Fibroblast of the conjunctiva (primary cell): ENCODE measurements at regions not wholly inside any gene's neighbourhood (a gene's known extent, or its start where the extent isn't known, plus 50 kb on each side); places are given as distances from the start of the nearest gene placed in this dataset.

Source experiments
- DNase-seq: peaks from one replicate; pipeline ENCODE4 v3.0.0-alpha.2; 2010; ENCODE audit warnings: low read depth

GRCh38 chr1:81156887-81157286, 643.8 kb upstream of the ADGRL2 start:
- DNase-seq: no peak

- no peak for DNase-seq
Observed at GRCh38 chr1:81155131-81155530, 645.6 kb upstream of the ADGRL2 start.

GRCh38 chr1:81151206-81151605, 649.5 kb upstream of the ADGRL2 start:
- no peak for DNase-seq

GRCh38 chr1:81149649-81150325, 650.9 kb upstream of the ADGRL2 start:
- DNase-seq: no peak

GRCh38 chr1:81144240-81144825, 656.4 kb upstream of the ADGRL2 start:
- no peak for DNase-seq

- DNase-seq: peak; percentile 28
Observed at GRCh38 chr1:81142099-81142826, 658.5 kb upstream of the ADGRL2 start.

GRCh38 chr1:81135524-81135923, 665.2 kb upstream of the ADGRL2 start:
- DNase-seq: no peak

GRCh38 chr1:81129776-81130175, 671.0 kb upstream of the ADGRL2 start:
- DNase-seq: no peak

- DNase-seq: no peak
Observed at GRCh38 chr1:81129366-81129765, 671.4 kb upstream of the ADGRL2 start.

GRCh38 chr1:81128079-81128478, 672.7 kb upstream of the ADGRL2 start:
- no peak for DNase-seq

- DNase-seq: no peak
Observed at GRCh38 chr1:81126989-81127581, 673.6 kb upstream of the ADGRL2 start.

GRCh38 chr1:81125672-81126071, 675.1 kb upstream of the ADGRL2 start:
- no peak for DNase-seq

- DNase-seq: no peak
Observed at GRCh38 chr1:81121306-81121705, 679.4 kb upstream of the ADGRL2 start.

- no peak for DNase-seq
Observed at GRCh38 chr1:81119319-81119718, 681.4 kb upstream of the ADGRL2 start.

- no peak for DNase-seq
Observed at GRCh38 chr1:81118550-81118949, 682.2 kb upstream of the ADGRL2 start.

GRCh38 chr1:81115422-81115821, 685.3 kb upstream of the ADGRL2 start:
- no peak for DNase-seq

- DNase-seq: no peak
Observed at GRCh38 chr1:81114191-81114590, 686.5 kb upstream of the ADGRL2 start.

- no peak for DNase-seq
Observed at GRCh38 chr1:81113688-81114087, 687.0 kb upstream of the ADGRL2 start.

- DNase-seq: no peak
Observed at GRCh38 chr1:81111818-81112217, 688.9 kb upstream of the ADGRL2 start.

GRCh38 chr1:81109038-81109437, 691.7 kb upstream of the ADGRL2 start:
- no peak for DNase-seq

- DNase-seq: no peak
Observed at GRCh38 chr1:81097860-81098259, 702.9 kb upstream of the ADGRL2 start.

- no peak for DNase-seq
Observed at GRCh38 chr1:81073580-81073979, 727.2 kb upstream of the ADGRL2 start.
